H1 (cell line): ENCODE measurements at regions not wholly inside any gene's neighbourhood (a gene's known extent, or its start where the extent isn't known, plus 50 kb on each side); places are given as distances from the start of the nearest gene placed in this dataset.

Source experiments
- ASH2L ChIP-seq: fragments of 200-600, 300-600 bp; sonication (generic); IDR thresholded peaks from one replicate; pipeline ENCODE4 v1.7.1; 2017; ENCODE audit warnings: low read length
- ATF3 ChIP-seq: IDR thresholded peaks from 2 replicates; pipeline ENCODE4 v1.6.1; 2011; ENCODE audit warnings: low read depth, mild to moderate bottlenecking, low read length; ENCODE audit not compliant: insufficient read depth
- BACH1 ChIP-seq: IDR thresholded peaks from 2 replicates; pipeline ENCODE4 v1.6.1; 2012; ENCODE audit warnings: low read length, improper control_type of control experiment
- CHD1 ChIP-seq: IDR thresholded peaks from 2 replicates; pipeline ENCODE4 v1.6.1; 2012; ENCODE audit warnings: low read depth, low read length, improper control_type of control experiment
- CHD7 ChIP-seq: fragments of 300-600 bp; sonication (generic); IDR thresholded peaks from 2 replicates; pipeline ENCODE4 v1.7.1; 2012; ENCODE audit warnings: low read length, moderate library complexity, mild to moderate bottlenecking, inconsistent platforms; ENCODE audit not compliant: insufficient replicate concordance
- EGR1 ChIP-seq: IDR thresholded peaks from 2 replicates; pipeline ENCODE4 v1.6.1; 2011; ENCODE audit warnings: low read depth, low read length, borderline replicate concordance
- EZH2 ChIP-seq: fragments of 200-600 bp; sonication (generic); IDR thresholded peaks from 2 replicates; pipeline ENCODE4 v1.7.1; 2012; ENCODE audit warnings: low read depth, mild to moderate bottlenecking, moderate library complexity, low read length, inconsistent platforms; ENCODE audit not compliant: severe bottlenecking
- HDAC6 ChIP-seq: IDR thresholded peaks from one replicate; pipeline ENCODE4 v1.7.1; 2012; ENCODE audit warnings: low read depth, mild to moderate bottlenecking, inconsistent platforms, low read length, moderate library complexity
- KDM4A ChIP-seq: IDR thresholded peaks from one replicate; pipeline ENCODE4 v1.7.1; 2012; ENCODE audit warnings: low read depth, mild to moderate bottlenecking, moderate library complexity, low read length, inconsistent platforms; ENCODE audit not compliant: severe bottlenecking
- POLR2AphosphoS5 ChIP-seq: IDR thresholded peaks from 2 replicates; pipeline ENCODE4 v1.6.1; 2011; ENCODE audit warnings: low read depth, low read length
- RFX5 ChIP-seq: IDR thresholded peaks from 2 replicates; pipeline ENCODE4 v1.6.1; 2011; ENCODE audit warnings: low read depth, low read length, improper control_type of control experiment, borderline replicate concordance
- TAF1 ChIP-seq: IDR thresholded peaks from 2 replicates; pipeline ENCODE4 v1.6.1; 2011; ENCODE audit warnings: mild to moderate bottlenecking, low read depth, low read length
- TEAD4 ChIP-seq: IDR thresholded peaks from 2 replicates; pipeline ENCODE4 v1.6.1; 2012; ENCODE audit warnings: low read depth, low read length, inconsistent platforms, mixed read lengths

- TF ChIP-seq CHD7 = no peak
- no peak for TF ChIP-seq RFX5
- TF ChIP-seq POLR2AphosphoS5 = no peak
- TF ChIP-seq EGR1 = no peak
- no peak for TF ChIP-seq HDAC6
- TF ChIP-seq CHD1 = no peak
- no peak for TF ChIP-seq ATF3
- TF ChIP-seq KDM4A = no peak
- TF ChIP-seq ASH2L = no peak
- no peak for TF ChIP-seq BACH1
- no peak for TF ChIP-seq TAF1
- TF ChIP-seq EZH2 = no peak
- TF ChIP-seq TEAD4 = no peak
Observed at GRCh38 chr16:86930001-86930400, 351.7 kb downstream of the FOXL1 start (continued).
